SK-N-MC (cell line): ENCODE measurements at regions not wholly inside any gene's neighbourhood (a gene's known extent, or its start where the extent isn't known, plus 50 kb on each side); places are given as distances from the start of the nearest gene placed in this dataset.

Experiments used
- DNase-seq: peaks from one replicate; pipeline ENCODE4 v3.0.0-alpha.2; 2011; ENCODE audit warnings: low read depth, low spot score
- H3K27ac ChIP-seq: fragments of 200-600 bp; sonication (generic); 2 replicates; pipeline ENCODE4 v1.5.1; 2016; ENCODE audit warnings: mixed run types
- H3K36me3 ChIP-seq: fragments of 200-600 bp; sonication (generic); 2 replicates; pipeline ENCODE4 v1.6.1; 2017; ENCODE audit warnings: antibody characterized with exemption, low read length, mixed read lengths; ENCODE audit not compliant: insufficient read depth
- H3K4me3 ChIP-seq: fragments of 200-600 bp; sonication (generic); 2 replicates; pipeline ENCODE4 v1.5.1; 2016
- H3K9ac ChIP-seq: fragments of 200-600 bp; sonication (generic); 2 replicates; pipeline ENCODE4 v1.8.0; 2017; ENCODE audit warnings: mixed run types, mixed read lengths; ENCODE audit not compliant: insufficient read length
- H3K9me3 ChIP-seq: fragments of 200-600 bp; sonication (generic); 2 replicates; pipeline ENCODE4 v1.6.1; 2017; ENCODE audit warnings: low read depth, mild to moderate bottlenecking, antibody characterized with exemption, low read length, moderate library complexity, mixed read lengths
- EZH2 ChIP-seq: fragments of 200-600 bp; sonication (generic); IDR thresholded peaks from one replicate; pipeline ENCODE4 v1.6.1; 2017; ENCODE audit warnings: antibody characterized with exemption
- FOXP2 ChIP-seq: optimal IDR thresholded peaks from 2 replicates; pipeline ENCODE3; 2011; ENCODE audit warnings: mild to moderate bottlenecking, moderate library complexity; ENCODE audit not compliant: insufficient read depth; ENCODE audit errors: extremely low read length, control extremely low read depth
- POLR2AphosphoS5 ChIP-seq: IDR thresholded peaks from 2 replicates; pipeline ENCODE4 v1.6.1; 2012; ENCODE audit warnings: mild to moderate bottlenecking, low read depth, low read length, borderline replicate concordance

GRCh38 chrX:140848800-140849199 is 139.2 kb downstream of the LINC00632 start:
- no peak for DNase-seq
- no peak for TF ChIP-seq EZH2
- no peak for TF ChIP-seq FOXP2
- TF ChIP-seq POLR2AphosphoS5: no peak
- no peaks in the 10 kb centered on the region for H3K9me3 ChIP-seq
- H3K36me3 ChIP-seq: no peaks in the 10 kb centered on the region
- no peak overlapping the region for H3K9ac ChIP-seq
- no peak overlapping the region for H3K27ac ChIP-seq
- H3K4me3 ChIP-seq: no peak overlapping the region

DNA sequence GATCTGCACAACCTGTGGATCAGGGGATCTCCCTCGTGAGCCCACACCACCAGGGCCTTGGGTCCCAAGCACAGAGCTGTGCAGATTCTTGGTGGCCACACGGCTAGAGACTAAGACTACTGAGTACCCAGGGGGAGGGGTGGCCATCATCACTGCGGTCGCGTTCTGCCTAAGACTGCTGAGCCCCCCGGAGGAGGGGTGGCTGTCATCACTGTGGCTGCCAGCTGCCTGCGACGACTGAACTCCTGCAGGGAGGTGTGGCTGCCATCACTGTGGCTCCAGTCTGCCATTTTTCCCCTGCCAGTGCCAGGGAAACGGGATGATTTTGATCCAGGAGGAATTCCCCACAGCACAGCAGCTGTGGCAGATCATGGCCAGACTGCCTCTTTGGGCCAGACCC is 141.7 kb upstream of the SPANXB1 start:
- H3K4me3 ChIP-seq: no peak overlapping the region
- H3K9me3 ChIP-seq: no peaks in the 10 kb centered on the region
- no peaks in the 10 kb centered on the region for H3K36me3 ChIP-seq
- DNase-seq: no peak
- H3K27ac ChIP-seq: no peak overlapping the region
- H3K9ac ChIP-seq: no peak overlapping the region
- TF ChIP-seq EZH2 (no peak), POLR2AphosphoS5 (no peak), FOXP2 (no peak)

DNA sequence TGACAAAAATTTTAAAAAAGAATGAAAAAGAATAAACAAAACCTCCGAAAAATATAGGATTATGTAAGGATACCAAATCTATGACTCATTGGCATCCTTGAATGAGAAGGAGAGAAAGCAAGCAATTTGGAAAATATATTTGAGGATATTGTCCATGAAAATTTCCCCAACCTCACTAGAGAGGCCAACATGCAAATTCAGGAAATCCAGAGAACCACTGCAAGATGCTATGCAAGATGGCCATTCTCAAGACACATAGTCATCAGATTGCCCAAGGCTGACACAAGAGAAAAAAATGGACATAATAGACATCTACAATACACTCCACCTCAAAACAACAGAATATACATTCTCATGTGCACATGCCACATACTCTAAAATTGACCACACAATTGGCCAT is 135.9 kb upstream of the SPANXB1 start:
- no peak for TF ChIP-seq POLR2AphosphoS5
- TF ChIP-seq FOXP2: no peak
- no peak for TF ChIP-seq EZH2
- no peak overlapping the region for H3K9ac ChIP-seq
- DNase-seq: no peak
- no peak overlapping the region for H3K4me3 ChIP-seq
- H3K27ac ChIP-seq: no peak overlapping the region
- H3K36me3 ChIP-seq: no peaks in the 10 kb centered on the region
- H3K9me3 ChIP-seq: no peaks in the 10 kb centered on the region

DNA sequence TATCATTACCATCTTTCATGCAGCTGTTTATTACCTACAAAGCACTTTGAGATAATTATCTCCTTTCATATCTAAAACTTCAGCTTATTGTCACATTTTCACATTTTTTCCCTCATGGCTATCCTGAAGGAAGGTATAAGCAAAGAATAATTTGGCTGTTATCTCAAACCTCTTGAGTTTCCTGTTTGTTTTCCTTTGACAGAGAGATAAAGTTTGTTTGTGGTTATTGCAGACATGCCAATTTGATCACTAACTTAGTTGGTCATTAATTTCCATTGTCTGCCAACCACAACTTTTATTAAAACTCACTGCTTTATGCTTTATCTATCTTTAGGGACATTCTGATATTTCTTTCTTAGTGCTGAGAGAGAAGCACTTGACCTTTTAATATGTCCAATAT is 89.8 kb upstream of the SPANXB1 start:
- no peak for TF ChIP-seq POLR2AphosphoS5
- H3K9me3 ChIP-seq: no peaks in the 10 kb centered on the region
- no peak for DNase-seq

GRCh38 chrX:140913802-140914501 is 88.4 kb upstream of the SPANXB1 start:
- no peak for DNase-seq
- no peaks in the 10 kb centered on the region for H3K36me3 ChIP-seq
- no peak overlapping the region for H3K9ac ChIP-seq
- no peaks in the 10 kb centered on the region for H3K9me3 ChIP-seq
- TF ChIP-seq EZH2 (no peak), FOXP2 (no peak), POLR2AphosphoS5 (no peak)
- no peak overlapping the region for H3K4me3 ChIP-seq
- no peak overlapping the region for H3K27ac ChIP-seq

More for the DNA sequence above, 89.8 kb upstream of the SPANXB1 start:
- Histone ChIP-seq H3K4me3 (no peak overlapping the region), H3K9ac (no peak overlapping the region), H3K36me3 (no peaks in the 10 kb centered on the region), H3K27ac (no peak overlapping the region)

GRCh38 chrX:140916872-140917271 is 85.5 kb upstream of the SPANXB1 start:
- H3K27ac ChIP-seq: no peak overlapping the region

GRCh38 chrX:140917354-140918115 is 84.9 kb upstream of the SPANXB1 start:
- no peak overlapping the region for H3K9ac ChIP-seq
- TF ChIP-seq EZH2 (no peak), POLR2AphosphoS5 (no peak), FOXP2 (no peak)
- no peaks in the 10 kb centered on the region for H3K36me3 ChIP-seq
- H3K9me3 ChIP-seq: no peaks in the 10 kb centered on the region
- H3K27ac ChIP-seq: no peak overlapping the region
- DNase-seq: no peak
- H3K4me3 ChIP-seq: no peak overlapping the region

More at GRCh38 chrX:140916872-140917271, 85.5 kb upstream of the SPANXB1 start:
- no peak for DNase-seq
- no peak overlapping the region for H3K9ac ChIP-seq
- no peaks in the 10 kb centered on the region for H3K9me3 ChIP-seq
- H3K4me3 ChIP-seq: no peak overlapping the region
- no peaks in the 10 kb centered on the region for H3K36me3 ChIP-seq
- TF ChIP-seq POLR2AphosphoS5: no peak
- no peak for TF ChIP-seq FOXP2
- TF ChIP-seq EZH2: no peak

GRCh38 chrX:140918398-140919038 is 83.9 kb upstream of the SPANXB1 start:
- no peak for TF ChIP-seq FOXP2
- peak; percentile 22 for DNase-seq

GRCh38 chrX:140920416-140920815 is 82.0 kb upstream of the SPANXB1 start:
- TF ChIP-seq FOXP2: no peak
- TF ChIP-seq POLR2AphosphoS5: no peak
- TF ChIP-seq EZH2: no peak
- Histone ChIP-seq H3K9ac (no peak overlapping the region), H3K27ac (no peak overlapping the region), H3K36me3 (no peaks in the 10 kb centered on the region), H3K4me3 (no peak overlapping the region), H3K9me3 (no peaks in the 10 kb centered on the region)
- DNase-seq: no peak

More at GRCh38 chrX:140918398-140919038, 83.9 kb upstream of the SPANXB1 start:
- H3K36me3 ChIP-seq: no peaks in the 10 kb centered on the region
- no peaks in the 10 kb centered on the region for H3K9me3 ChIP-seq
- no peak overlapping the region for H3K9ac ChIP-seq
- H3K27ac ChIP-seq: no peak overlapping the region
- H3K4me3 ChIP-seq: no peak overlapping the region
